NCI-H1436 (cell line): ENCODE measurements at regions not wholly inside any gene's neighbourhood (a gene's known extent, or its start where the extent isn't known, plus 50 kb on each side); places are given as distances from the start of the nearest gene placed in this dataset.

ENCODE experiments used
- DNase-seq: peaks from one replicate; lab custom pipeline; 2025; lab: John Stamatoyannopoulos, UW

DNA sequence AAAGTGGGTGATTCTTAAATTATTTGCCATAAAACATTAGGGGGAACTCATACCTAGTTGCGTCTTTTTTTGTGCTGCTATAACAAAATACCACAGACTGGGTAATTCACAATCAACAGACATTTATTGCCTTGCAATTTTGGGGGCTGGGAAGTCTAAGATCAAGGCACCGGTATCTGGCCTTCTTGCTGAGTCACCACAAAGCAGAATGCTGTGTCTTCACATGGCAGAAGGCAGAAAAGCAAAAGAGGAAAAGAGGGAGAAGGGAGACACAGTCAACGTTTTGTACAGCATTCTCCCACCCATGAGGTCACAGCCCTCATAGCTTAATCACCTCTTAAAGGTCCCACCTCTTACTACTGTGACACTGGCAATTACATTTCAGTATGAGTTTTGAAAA lies 291.0 kb downstream of the CHRM3 start:
- DNase-seq = no peak

GRCh38 chr1:239678181-239678580 lies 291.8 kb downstream of the CHRM3 start:
- DNase-seq = no peak

- no peak for DNase-seq
Observed at GRCh38 chr1:239682046-239682445, 295.7 kb downstream of the CHRM3 start.

GRCh38 chr1:239682960-239683359 lies 296.6 kb downstream of the CHRM3 start:
- DNase-seq = no peak

DNA sequence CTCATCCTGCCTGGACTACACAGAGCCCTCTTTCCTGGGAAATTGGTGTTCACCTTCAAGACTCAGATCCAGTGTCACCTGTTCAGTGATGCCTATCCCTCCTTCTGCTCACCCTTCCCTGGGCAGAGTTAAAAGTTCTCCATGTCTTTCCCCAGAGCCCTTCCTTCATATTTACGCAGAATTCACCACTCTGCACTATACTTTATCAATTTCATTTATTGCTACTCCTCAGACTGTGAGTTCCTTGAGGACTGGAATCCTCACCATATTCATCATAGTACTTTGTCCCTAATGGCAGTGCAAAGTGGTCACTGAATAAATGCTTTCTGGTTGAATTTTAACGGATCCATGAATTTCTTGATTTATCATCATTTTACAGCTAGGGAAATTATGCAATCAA lies 300.0 kb downstream of the CHRM3 start:
- no peak for DNase-seq

DNA sequence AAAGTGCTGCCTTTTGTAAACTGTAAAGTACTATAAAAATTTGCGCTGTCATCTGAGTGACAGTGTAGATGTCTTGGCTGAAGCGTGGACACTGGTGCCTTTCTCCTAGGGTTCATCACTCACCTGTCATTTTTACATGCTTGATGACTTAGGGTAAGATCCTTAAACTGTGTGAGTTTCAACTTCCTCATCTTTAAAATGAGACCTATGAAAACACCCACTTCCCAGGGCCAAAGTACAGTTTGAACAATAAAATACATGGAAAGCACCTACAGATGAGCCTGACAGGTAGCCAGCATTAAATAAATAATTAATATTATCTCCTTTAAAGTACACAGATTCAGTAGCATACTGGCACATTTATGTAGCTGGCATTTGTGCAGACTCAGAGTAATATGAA lies 309.9 kb downstream of the CHRM3 start:
- DNase-seq = no peak

DNA sequence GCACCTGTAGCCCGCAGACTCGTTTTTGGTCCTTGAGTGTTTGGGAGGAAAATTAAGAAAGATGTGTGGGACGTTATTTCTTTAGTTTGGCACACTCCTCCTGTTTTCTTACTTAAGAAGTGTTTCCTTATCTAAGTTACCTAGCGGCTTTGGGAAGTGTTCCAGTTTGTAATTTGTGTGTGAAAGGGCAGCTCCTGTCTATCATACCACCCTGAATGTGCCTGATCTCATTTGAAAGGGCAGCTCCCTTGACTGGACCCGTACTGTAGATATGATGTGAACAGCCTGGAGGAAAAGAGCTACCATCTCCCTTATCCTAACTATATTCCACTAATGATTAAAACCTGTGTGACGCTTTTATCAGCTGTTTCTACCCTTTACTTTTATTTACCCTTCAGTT lies 314.3 kb downstream of the CHRM3 start:
- DNase-seq = no peak

GRCh38 chr1:239703075-239703474 lies 316.7 kb downstream of the CHRM3 start:
- no peak for DNase-seq

GRCh38 chr1:239706245-239706892 lies 320.0 kb downstream of the CHRM3 start:
- no peak for DNase-seq

GRCh38 chr1:239707615-239708014 lies 321.2 kb downstream of the CHRM3 start:
- no peak for DNase-seq

- no peak for DNase-seq
Observed at GRCh38 chr1:239708622-239709021, 322.3 kb downstream of the CHRM3 start.

DNA sequence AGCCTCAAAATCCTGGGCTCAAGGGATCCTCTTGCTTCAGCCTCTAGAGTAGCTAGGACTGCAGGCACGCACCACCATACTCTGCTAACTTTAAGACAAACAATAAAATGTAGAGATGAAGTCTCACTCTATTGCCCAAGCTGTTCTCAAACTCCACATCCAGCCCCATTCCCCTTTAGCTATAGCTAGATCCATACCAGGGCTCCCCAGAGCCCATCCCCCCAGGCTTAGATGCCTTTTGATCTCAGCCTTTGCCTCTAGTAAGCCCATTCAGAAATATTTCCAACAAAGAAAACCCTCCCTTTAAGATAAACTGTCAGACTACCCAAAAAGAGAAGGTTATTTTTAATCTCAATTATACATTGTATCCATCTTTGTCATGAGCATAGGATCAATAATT lies 325.4 kb downstream of the CHRM3 start:
- DNase-seq = no peak

GRCh38 chr1:239717097-239717917 lies 330.9 kb downstream of the CHRM3 start:
- no peak for DNase-seq

DNA sequence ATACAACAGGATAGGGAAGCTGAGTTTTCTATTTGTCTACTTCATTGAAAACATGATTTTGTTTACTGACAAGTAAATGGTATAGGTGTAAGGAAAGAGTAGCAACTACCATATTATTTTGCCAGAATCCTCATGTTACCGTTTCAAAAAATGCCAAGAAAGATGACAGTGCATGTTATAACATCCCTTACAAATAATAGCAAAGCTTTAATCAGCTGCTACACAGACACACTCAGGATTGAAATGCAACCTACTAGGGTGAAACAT lies 331.5 kb downstream of the CHRM3 start:
- no peak for DNase-seq

GRCh38 chr1:239718571-239718970 lies 332.2 kb downstream of the CHRM3 start:
- no peak for DNase-seq

DNA sequence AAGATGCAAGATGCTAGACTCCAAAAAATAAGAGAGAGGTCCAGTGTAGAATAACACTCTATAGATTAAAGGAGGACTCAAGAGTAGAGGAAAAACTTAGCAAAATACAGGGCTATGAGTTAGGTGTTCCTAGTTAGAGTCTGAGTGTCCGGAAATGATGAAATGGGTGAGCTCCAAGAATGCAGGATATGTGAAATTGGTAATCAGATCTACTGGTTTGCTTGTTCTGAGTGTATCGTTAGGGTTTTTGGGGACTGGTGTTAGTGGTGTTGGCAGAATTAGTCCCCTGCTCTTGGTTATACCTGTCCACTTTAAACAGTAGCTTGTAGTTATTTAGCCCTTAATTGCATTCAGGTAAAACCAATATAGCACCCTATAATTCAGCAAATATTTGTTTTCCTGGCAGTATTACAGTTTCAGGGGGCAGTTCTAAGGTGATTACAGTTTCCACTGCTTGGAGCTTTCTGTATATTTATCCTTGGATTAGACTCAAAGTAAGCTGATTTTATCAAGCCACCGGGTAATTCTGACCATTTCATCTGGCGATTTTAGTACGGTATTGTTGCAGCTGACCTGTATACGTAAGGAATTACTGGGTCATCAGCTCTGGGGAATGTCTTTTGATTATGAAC lies 332.7 kb downstream of the CHRM3 start:
- no peak for DNase-seq

- no peak for DNase-seq
Observed at GRCh38 chr1:239719642-239720258, 333.4 kb downstream of the CHRM3 start.

DNA sequence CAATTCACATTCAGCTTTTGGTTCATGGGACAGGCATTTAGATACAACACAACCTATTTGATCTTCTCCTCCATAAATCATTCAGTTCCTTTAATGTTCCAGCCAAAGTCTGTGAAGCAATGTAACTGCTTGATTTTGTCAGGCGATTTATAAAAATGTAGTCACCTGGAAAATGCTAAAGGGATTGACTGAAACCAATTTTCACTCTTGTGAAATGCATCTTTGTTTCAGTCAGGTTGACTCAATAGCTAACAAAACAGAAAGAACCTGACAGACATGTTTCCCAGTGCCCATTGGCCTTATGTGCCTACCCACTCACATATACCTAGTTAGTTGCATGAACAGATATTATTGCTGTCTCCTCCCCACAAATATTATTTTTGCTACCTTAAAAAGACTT lies 335.7 kb downstream of the CHRM3 start:
- no peak for DNase-seq

DNA sequence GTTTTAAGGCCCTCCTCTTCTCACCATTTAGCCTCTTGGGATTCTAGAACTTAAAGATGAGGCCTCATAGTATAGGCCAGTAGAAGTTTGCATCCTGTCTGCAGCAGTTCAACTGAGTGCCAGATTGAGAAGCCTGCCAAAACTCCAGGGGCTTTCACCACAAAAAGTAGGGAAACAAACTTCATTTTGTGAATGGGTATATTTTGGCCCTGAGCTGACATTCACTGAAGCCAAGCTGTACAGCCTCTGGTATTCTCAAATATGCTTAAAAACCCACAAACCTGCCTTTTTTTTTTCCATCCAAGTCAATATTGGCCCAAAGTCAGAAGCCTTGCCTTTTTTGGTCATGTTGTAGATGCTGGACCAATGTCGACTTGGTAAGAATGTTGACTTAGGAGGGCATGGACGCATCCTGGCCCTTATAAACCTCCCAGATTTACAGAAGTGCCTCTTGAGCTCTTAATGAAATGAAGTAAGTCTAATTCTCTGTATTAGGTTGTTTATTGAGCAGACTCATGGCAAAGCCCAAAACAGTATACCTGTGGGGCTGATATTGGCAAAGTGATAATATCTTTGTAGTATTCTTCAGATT lies 337.5 kb downstream of the CHRM3 start:
- no peak for DNase-seq

DNA sequence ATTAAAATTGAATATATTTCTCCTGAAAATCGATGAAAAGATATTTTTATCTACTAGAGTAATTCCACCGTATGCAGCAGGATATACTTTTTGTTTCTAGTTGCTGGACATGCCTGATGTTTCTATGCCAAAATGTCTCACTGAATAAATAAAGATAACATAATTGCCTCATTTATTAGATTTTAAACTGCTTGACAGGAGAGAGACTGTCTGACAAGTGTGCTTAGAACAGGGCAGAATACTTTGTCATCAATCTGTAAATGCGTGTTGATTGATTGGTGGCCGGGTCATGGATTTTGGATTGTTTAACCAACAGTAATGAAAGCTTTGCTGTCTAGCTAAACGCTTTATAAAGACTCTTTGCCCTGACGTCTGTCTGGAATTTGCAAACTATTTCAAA lies 339.0 kb downstream of the CHRM3 start:
- DNase-seq = no peak

DNA sequence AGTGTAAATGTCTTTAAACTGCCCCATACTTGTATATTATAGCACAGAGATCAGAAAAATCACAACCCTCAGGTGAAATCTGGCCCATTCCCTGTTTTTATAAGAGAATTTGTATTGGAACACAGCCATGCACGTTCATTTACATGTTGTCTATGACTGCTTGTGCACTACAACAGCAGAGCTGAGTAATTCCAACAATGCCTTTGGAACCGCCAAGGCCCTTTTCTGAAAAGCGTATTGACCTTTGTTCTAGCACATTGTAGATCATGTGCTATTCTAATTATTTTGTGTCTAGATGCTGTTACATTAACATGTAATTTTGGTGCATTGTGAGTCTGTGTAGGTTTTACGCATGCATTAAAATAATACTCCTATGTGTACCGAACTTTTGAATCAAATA lies 339.6 kb downstream of the CHRM3 start:
- no peak for DNase-seq

DNA sequence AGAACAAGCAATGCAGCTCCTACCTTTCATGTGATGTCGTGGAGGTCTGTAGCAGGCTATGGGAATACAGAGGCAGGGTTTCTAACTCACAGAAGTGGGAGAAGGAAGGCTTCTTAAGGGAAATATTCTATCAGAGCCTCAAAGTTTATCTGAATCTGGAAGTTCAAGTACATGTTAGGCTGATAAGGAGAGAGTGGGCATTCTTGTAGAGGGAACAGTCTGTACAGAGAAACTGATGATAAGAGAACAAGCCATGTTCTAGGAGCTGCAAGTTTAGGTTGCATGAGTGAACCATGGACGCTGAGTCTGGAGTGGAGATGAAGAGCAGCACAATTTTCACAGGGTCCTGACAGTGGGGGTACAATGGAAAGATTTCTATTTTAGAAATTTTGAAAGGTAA lies 344.0 kb downstream of the CHRM3 start:
- no peak for DNase-seq
